GM21423 (cell line): ENCODE measurements at regions not wholly inside any gene's neighbourhood (a gene's known extent, or its start where the extent isn't known, plus 50 kb on each side); places are given as distances from the start of the nearest gene placed in this dataset.

Source experiments
- ATAC-seq: cut with Tn5 transposase; IDR thresholded peaks from one replicate; pipeline ENCODE4 v1.9.1; 2021; ENCODE audit warnings: mild to moderate bottlenecking, moderate library complexity; ENCODE audit not compliant: unreplicated experiment

DNA sequence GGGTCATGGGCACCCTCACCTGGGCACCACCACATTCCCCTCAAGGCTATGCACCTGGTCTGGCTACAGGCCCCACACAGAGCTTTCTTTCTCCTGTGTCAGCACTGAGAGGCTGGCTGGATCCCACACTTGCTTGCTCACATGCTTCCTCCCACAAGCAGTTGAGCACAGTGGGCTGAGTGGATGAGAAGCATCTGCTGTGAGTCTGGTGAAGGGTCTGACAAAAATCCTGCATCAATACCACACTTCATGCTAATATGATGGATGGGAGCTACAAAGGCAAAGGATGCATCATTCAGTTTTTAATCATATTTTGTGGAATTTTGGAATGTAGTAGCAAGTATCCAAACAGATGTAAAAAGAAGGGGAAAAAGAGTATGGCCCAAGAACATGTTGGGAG is 830.8 kb upstream of the PTPRD start:
- ATAC-seq: no peak

DNA sequence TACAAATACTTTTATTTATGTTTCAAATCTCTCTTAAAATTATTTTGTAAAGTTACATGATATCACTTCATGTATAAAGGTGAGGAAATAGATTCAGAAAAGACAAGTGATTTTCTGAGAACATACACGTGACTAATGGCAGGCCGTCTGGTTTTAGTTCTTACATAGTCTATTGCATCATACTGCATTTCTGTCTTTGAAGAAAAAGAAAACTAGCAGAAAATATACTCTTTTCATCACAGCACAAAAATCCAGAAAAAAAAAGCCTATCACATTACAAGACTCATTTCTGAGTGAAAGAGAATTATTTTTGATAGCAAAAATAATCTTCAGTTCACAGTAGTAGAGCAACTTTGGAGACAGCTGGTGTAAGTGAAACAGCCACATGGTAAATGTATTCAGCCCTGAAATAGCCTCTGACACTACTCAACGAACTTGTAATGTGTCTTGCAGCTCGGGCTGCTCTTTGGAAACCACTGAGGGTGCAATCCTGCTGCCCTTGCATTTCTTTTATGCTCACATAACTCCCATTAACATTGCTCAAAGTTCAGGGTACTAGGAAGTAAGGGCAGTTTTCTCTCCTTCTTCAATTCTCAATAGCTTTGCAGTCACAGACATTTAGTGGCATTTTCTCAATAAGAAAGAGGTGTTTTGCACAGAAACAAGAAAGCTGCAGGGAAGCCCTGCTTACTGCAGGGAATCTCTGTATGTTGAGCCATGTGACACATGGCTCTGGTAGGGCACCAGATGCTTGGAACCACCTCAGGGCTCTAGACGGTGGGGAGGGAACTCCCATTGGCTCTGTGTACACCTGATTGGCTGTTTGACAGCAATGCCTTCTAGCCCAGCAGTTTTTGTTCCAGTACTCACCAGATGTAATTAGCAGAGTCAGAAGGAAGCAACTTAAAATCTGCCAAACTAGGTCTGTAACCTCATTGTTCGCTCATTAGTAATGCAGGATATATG is 845.3 kb upstream of the PTPRD start:
- no peak for ATAC-seq

DNA sequence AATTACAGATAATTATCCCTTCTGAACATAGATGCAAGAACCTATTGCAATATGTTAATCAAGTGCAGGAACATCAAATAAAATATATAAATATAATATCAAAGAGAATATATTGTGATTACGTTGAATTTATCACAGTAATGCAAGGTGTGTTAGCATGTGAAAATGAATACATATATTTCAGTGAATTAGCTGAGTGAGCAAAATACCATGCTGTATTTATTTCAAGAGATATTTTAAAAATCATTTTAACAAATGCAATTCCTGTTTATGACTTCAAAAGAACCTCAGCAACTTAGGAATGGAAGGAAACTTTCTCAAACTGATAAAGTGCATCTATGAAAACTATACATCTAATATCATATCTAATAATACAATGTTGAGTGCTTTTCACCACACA is 856.9 kb upstream of the PTPRD start:
- ATAC-seq: no peak

DNA sequence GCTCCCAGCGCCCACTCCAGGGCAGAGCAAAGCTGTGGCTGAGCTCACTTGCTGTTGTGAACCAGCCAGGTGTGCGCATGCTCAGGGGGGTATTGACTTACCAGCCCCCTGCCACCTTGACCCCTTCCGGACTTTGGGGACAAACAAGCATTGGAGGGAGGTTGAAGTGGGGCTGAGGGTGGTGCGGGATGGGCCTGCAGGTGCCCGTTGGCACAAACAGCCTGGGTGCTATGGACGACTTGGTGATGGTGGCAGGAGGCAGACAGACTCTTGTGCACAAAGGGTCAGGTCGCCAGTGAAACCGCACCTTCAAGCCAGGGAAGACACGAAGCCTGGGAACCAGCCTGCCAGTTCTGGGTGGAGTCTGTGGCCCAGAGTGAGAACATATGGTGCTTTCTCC is 858.5 kb upstream of the PTPRD start:
- ATAC-seq: no peak

DNA sequence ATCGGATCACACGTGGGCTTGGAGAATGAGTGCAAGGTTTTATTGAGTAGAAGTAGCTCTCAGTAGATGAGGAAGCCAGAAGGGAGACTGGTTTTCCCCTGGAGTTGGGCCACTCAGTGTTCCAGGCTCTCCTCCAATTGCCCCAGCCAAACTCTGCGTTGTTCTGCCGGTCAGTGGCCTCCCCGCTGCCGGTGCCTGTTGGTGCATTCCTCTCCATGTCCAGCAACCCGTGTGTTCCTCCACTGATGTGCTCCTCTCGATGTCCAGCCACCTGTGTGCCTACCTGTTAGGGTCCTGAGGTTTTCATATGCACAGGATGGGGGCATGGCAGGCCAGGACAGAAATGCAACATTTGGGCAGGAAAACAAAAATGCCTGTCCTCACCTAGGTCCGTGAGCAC is 888.0 kb upstream of the PTPRD start:
- ATAC-seq: no peak

DNA sequence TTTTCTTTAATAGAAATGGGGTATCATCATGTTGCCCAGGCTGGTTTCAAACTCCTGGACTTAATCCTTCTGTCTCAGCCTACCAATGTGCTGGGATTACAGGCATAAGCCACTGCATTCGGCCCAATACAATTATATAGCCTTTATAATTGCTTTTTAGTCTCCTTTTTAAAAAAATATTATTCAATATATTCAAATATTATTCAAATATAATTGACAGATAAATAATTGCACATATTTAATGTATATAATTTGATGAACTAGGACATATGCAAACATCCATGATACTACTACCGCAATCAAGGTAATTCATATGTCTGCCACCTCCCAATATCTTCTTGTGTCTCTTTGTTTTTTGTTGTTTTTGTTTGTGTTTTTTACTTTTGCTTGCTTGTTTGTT is 894.2 kb upstream of the PTPRD start:
- ATAC-seq: no peak

DNA sequence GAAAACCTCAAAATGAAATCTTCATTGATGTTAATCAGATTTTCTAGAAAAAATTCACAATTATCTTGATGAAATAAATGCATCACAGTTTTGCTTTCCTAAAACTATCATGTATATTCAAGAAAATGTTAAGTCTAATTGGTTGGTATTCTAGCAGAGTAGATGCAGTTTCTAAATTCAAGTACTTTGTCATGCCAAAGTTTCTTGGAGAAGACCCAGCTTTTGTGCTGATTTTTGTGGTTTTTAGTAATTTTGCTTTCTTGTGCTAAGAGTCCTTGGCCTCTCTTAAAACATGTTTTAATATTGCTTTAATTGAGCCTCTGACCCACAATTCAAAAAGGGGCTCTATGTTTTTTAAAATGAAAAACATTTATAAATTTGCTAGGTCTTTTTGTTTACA is 924.8 kb upstream of the PTPRD start:
- no peak for ATAC-seq

DNA sequence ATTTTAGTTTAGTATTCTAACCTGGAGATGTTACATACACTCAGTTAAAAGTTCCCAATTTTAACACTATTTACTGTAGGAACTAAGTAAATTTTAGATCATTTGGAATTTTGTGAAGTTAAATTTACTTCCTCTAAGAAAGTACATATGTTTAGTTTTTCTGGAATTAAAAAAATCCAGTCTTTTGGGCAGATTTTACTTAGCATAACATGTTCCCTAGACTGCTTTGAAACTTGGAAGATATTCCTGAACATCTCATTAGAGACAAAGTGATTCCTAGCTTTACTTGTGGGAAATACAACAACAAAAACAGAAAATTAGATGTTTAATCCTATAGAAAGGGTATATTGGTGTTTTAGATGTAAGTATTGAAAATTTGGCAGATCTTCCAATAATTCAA is 930.0 kb upstream of the PTPRD start:
- no peak for ATAC-seq

DNA sequence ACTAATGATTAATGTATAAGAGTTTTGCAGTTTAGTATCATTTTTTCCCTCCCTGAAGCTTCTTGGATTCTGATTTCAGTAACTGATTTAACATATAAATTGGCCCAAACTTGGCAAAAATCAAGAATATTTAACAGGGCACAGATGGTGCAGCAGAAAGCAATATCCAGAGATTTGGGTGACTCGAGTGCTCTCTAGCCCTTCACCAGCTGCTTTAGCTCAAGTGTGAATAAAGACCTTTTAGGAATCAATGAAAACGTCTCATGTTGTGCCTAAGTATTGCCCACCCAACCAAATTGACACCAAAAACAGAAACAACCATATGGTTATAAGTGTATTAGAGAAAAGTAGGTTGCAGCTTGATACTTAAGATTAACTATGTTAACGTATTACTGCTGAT is 933.4 kb upstream of the PTPRD start:
- ATAC-seq: no peak

DNA sequence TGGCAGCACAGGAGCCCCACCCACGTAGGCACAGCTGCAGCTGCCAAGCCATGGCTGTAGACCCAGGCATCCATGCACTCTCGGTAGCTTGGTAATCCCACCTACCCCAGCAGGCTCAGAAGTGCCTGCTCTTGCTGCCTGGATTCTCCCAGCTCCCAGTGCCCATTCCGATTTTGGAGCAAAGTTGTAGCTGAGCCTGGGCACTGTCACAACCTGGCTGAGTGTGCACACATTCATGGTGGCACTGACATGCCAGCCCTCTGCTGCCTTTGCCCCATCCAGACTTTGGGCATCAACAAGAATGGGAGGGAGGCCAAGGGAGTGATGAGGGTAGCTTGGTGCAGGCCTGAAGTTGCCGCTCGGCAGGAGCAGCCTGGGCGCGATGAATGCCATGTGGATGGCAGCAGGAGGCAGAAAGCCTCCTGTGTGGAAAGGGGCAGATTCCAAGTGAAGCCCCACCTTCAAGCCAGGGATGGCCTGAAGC is 936.6 kb upstream of the PTPRD start:
- ATAC-seq: no peak

DNA sequence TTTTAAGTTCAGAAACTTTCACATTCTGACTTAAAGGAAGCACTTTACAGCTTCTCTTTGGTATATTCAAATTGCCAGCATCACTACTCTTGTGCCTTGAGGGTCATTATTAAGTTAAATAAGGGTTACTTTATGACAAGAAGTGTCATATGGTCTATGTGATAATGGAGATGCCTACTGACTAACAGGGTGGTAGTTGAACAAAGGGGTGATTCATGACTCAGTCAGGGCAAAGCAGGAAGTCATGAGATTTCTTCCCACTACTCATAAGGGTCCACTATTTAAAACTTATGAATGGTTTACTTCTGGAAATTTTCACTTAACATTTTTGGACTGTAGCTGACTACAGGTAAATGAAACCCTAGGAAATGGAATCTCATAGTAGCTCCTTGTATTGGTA is 938.3 kb upstream of the PTPRD start:
- ATAC-seq: no peak

DNA sequence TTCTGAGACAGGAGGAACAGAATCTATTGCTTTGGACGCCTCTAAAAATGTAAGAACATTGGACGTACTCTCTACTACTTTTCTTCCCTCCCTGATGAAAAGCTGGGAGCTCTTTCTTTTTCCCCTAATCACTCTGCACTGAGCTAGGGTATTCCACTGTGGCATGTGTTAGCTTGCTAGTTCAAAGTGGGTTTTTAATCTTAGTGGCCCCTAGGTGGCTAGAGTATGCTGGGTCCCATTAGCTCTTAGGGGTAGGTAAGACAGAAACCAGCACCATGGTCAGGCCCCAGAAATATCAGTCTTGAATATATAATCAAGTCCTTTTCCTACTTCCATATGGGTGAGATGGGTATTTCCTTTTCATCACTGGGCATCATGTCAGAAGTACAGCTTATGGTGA is 945.2 kb upstream of the PTPRD start:
- no peak for ATAC-seq

DNA sequence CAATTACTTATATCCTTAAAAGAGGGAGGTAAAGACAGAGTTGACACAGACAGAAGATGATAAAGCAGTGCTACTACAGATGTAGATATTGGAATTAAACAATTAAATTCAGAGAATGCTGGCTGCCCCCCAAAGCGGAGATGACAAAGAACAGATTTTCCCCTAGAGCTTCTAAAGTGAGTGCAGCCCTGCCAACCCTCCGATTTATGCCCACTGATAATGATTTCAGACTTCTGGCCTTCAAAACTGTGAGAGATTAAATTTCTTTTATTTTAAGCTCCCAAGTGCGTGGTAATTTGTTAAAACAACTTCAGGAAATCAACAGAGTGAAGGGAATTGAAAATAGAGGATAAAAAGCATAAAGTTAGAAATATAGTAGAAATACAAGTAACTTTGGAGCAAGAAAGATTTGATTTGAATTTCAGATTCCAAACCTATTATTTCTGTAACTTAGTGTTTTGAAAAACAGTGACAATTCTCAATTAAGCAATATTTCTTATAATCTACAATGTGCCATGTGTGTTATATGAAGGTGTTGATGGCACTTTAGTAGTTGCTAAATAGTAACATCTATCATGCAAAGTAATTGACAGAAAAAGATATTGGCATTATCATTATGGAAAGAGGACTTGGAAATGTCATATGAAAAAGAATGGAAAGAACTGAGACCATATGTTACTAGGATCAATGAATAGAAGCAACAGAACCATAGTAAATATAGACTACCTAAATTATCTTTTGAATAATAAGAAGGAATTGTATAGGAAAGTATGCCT is 946.4 kb upstream of the PTPRD start:
- ATAC-seq: no peak

DNA sequence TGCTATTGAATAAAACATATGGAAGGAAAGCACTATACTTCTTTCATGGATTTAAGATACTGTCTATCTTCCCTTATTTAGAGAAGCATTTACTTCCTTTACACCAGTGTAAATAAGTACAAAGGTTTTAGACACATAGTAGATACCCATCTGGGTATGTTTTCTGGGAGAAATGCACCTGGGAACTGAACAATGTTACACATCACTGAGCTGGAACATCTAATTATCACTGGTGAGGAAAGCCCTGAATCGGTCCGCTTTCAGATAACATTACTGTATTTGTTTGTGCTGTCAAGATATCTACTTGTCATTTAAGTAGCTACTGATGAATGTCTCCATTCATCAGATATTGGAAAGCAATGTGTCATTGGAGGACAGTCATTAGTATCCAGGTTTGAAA is 964.7 kb upstream of the PTPRD start:
- no peak for ATAC-seq

DNA sequence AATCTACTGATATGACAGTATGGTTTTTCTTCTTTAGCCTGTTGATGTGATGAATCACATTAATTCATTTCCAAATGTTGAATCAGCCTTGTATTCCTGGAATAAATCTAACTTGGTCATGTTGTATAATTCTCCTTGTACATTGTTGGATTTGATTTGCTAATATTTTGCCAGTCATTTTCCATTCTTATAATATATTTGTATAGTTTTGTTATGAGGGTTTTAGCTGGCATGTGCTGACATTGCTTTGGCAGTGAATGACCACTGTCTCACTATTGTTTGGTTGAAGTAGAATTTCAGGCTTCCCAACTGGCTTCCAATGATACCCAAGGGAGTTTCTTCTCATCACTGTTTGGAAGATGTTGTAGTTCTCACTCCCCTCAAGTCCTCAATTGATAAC is 983.0 kb upstream of the PTPRD start:
- ATAC-seq: no peak

DNA sequence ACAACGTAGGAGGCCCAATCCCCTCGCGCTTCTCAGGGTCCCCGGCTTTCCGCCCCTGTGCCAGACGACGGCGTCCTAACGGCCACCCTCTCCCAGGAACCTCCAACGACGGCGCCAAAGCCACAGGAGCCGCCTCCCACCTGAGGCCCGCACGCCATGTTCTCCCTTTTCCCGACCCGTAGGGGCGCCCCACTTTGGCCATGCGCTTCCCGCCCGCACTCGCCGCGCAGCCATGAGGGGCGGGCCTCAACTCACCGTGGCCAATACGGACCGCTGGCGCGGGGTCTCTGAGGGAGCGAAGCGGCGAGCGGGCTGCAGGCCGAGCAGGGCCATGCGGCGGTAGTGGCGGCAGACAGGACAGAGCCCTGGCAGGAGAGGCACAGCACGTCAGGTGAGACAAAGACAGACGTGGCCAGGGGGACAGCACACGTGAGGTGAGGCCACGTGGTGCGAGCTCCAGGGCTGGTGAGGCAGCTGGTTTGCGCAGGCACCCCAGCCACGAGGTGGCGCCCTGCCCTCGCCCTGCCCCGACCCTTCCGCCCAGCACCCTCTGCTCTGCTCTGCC is 1005.5 kb upstream of the PTPRD start:
- no peak for ATAC-seq

DNA sequence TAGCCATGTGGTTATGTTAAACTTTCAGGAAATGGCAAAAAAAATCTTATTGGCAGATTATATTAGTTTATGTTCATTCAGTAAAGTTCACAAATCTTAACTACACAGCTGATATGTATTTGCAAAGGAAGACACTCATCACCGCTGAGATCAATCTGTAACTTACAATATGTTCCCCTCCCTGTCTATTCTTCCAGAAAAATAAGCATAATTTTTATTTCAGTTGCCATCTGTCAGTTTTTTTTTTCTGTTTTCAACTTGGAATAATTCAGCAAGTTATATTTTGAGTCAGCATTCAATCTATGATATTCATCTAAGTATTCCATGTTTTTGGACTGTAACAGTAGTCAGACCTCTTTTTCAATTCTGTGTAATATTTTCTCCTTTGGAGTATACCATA is 1019.9 kb upstream of the PTPRD start:
- no peak for ATAC-seq

DNA sequence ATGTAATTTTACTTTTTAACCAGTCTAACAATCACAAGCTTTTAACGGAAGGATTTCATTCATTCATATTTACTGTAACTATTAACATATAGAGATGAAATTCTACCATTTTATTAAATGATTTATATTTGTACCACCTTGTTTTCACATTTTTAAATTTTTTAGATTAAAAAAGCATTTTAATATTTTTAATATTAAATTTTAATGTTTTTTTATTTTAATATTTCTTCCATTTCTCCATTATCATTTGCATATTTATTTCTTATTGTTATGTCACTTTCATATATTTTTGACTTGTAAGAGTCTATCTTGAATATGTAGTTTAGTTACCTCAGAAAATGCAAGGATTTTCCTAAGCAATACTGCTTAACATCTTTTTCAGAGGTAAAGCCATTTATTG is 1034.0 kb upstream of the PTPRD start:
- ATAC-seq: no peak

DNA sequence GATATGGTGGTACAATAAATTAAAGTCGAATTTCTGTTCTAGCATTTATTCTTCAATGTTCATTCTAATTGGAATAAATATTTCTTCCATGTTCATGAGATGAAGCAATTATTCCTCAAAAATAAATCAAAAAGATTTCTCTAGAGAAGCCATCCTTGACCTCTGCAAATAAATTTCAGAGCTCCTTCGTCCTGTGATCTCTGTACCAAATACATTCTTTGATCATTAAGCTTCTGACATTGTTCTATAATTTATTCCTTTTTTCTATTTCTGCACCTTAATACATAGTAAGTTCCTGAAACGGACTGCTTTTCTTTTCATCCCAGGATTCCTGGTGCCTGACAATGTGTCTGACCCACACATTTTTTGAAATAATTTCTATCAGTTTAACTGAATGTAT is 1039.3 kb upstream of the TYRP1 start:
- ATAC-seq: no peak

DNA sequence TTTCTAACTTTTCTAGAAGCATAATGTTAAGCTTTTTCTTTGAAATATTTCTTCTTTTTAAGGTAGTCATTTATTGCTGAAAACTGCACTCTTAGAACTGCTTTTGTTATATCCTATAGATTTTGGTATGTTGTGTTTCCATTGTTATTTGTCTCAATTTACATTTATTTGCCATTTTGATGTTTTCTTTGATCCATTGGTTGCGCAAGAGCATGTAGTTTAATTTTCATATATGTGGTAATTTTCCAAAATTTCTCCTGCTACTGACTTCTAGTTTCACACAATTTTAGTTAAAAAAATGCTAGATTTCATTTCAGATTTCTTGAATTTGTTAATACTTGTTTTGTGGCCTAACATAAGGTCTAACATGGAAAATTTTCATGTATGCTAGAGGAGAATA is 1029.3 kb upstream of the TYRP1 start:
- no peak for ATAC-seq

DNA sequence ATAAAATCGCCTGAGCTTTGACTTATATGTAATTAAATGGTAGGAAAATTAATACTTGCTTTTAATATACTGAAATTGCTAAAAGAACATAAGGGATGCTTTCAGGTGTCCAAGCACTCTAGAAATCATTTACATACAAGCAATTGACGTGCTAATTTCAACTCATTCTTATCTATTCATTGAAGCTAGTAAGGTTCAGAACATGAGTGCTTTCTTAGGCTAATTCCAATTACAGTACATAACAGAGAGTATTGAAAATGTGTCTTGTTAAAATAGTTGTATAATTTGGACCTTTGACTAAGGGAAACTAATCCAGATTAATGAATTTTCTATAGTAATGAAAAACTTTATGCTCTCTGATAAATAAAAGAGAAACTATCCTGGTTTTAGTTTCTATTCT is 1016.4 kb upstream of the TYRP1 start:
- ATAC-seq: no peak

DNA sequence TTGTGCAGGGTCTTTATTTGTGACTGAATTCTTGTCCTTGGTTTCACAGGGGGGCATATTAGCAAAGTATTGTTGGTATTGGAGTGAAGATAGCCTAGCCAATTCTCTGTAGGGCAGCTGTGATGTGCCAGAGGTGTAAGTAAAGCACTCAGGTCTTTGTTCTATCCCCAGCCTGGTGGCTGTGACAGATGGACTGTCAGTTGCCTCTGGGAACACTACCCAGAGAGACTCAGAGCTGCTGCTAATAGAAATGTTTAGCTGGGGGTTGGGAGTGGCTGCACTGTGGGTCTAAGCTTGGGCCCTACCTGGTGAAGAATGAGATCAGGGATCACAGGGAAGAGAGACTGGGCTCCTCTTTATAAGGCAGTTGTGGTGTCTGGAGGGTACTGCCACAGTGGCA is 1006.5 kb upstream of the TYRP1 start:
- ATAC-seq: no peak
